SW 1271 (cell line): ENCODE measurements at regions not wholly inside any gene's neighbourhood (a gene's known extent, or its start where the extent isn't known, plus 50 kb on each side); places are given as distances from the start of the nearest gene placed in this dataset.

Experiments used
- DNase-seq, 2 experiments: peaks; one replicate each; lab custom pipeline; 2025; lab: John Stamatoyannopoulos, UW

GRCh38 chr11:116413301-116414242, 359.2 kb downstream of the BUD13 start:
- no peak for DNase-seq

- DNase-seq = no peak
These were observed 360.5 kb downstream of the BUD13 start for GRCh38 chr11:116412118-116412889.

DNA sequence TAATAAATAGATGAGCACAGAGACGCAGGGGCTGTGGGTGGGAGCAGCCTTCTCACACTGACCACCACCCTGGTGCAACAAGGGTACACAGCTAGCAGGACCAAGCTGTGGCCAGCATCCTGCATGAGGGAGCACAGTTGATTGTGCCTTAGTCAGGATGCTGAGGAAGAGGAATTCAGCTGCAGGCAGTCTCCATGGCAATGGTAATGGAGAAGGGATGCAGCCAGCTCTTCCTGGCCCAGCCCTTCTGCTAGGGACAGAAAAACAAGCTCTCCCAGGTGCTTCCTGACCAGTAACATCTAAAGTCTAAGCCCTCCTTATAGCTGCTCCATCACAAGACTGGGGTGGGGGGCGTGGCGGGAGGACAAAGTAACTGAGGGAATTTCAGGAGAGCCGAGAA, 363.5 kb downstream of the BUD13 start:
- DNase-seq = no peak

DNA sequence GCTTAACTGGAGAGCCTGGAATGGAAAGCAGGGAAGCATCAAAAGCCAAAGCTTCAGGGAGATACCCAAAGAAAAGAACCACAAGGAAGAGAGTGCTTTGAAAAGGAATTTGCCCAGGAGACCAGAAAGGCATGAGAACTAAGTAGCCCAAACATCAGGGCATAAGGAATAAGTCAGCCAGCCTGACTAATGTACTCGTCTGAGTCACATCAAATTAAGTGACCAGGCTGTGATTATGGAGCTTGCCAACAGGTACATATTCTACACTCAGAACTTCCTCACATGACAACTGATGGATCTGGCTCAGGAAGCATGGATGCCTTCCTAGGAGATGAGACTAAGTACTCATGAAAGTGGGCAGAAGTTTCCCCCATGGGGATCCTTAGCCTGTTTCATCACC, 366.7 kb downstream of the BUD13 start:
- DNase-seq = no peak

DNA sequence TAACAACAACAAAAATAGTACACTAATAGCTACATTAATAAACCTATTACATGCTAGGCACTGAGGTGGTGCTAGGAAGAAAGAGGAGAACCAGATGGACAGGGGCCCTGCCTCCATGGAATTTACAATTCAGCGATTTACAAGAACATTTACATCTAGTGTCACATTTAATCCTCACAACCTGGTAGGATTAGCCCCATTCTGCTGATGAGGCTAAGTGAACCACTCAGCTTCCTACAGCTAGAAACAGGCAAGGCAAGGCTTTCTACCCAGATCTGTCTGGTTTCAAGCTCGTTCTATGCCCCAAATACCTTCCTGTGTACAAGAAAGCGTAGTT, 368.4 kb downstream of the BUD13 start:
- no peak for DNase-seq

- no peak for DNase-seq
These were observed 368.9 kb downstream of the BUD13 start for GRCh38 chr11:116403794-116404461.

DNA sequence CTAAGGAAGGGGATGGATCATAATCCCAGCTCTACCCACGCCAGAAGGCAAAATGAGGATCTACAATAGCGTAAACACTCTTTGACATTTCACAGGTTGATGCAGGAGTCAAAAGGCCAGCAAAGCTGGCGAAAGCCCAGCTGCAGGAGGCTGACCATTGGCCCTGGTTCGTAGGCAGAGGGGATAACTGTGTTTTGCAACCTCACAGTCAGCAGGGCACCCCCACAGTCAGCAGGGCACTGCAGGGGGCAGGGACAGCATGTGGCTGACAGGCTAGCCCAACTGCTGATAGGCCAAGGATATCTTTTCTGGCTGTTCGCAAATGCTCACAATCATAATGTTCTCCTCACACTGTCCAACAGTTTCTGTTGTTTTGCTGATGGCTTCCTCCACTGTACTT, 372.7 kb downstream of the BUD13 start:
- DNase-seq = no peak

- no peak for DNase-seq
These were observed 375.1 kb downstream of the BUD13 start for GRCh38 chr11:116397602-116398084.

DNA sequence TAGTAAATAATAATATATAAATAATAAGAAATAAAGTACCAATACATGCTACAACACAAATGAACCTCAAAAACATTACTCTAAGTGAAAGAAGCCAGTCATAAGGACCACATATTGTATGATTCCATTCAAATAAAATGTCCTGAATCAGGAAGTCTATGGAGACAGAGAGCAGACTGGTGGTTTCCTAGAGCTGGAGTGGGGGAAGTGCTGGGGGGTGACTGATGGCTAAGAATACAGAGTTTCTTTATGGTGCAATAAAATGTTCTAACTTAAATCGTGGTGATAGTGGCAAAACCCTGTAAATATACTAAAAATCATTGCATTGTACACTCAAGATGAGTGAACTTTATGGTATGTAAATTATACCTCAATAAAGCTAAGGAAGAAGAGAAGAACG, 376.5 kb downstream of the BUD13 start:
- DNase-seq = no peak

DNA sequence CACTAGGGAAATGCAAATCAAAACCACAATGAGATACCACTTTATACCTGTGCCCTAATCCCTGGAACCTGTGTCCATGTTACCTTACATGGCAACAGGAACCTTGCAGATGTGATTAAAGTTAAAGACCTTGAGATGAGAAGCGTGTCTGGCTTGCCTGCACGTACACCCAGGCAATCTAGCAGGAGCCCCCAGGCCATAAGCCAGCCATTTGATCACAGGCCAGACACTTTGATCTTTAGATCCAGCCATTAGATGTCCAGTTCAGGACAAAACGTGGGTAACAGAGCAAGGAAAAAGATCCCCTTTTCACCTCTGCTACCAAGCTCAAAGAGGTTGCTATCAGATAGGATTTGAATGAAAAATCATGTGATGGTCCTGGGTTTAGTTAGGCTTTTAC, 378.8 kb downstream of the BUD13 start:
- DNase-seq = no peak

- DNase-seq = no peak
These were observed 381.8 kb downstream of the BUD13 start for GRCh38 chr11:116390963-116391362.

DNA sequence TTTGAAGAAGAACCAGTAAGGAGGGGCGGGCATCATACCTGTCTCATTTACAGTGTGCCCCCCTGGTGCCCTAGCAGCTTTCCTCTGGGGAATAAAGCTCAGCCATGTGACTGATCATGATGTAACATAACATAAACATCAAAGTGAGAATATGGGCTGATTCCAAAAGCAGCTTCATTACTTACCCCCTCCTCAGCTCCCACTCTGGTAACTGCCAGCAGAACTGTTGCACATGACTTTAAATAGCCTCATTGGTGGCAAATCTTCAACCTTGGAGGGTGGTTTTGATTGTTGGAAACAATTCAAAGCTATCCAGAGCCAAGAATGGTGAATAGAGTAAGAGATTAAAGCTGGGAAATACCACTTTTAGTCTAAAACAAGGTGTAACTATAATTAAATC, 384.6 kb downstream of the BUD13 start:
- DNase-seq = no peak

GRCh38 chr11:116387641-116388040, 385.1 kb downstream of the BUD13 start:
- DNase-seq = no peak

GRCh38 chr11:116386118-116386699, 386.6 kb downstream of the BUD13 start:
- no peak for DNase-seq

GRCh38 chr11:116384876-116385275, 387.9 kb downstream of the BUD13 start:
- DNase-seq = no peak

DNA sequence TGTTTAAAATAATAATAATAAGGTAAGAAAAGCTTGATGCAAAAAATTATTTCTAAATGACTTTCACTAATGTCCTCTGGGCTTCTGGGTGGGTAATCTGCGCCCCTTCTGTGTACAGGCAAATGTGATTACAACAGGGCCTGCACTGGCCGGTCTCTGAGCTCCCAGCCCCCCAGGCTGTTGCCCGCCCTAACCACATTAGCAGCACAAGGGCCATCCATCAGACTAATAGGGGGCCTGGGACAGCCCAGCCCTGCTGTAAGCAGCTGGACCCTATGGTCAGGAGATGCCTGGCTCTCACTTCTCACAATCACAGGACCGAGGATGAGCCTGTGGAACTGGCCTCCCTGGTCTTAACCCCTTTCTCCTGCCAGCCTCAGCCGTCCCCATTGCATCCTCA, 388.4 kb downstream of the BUD13 start:
- no peak for DNase-seq

DNA sequence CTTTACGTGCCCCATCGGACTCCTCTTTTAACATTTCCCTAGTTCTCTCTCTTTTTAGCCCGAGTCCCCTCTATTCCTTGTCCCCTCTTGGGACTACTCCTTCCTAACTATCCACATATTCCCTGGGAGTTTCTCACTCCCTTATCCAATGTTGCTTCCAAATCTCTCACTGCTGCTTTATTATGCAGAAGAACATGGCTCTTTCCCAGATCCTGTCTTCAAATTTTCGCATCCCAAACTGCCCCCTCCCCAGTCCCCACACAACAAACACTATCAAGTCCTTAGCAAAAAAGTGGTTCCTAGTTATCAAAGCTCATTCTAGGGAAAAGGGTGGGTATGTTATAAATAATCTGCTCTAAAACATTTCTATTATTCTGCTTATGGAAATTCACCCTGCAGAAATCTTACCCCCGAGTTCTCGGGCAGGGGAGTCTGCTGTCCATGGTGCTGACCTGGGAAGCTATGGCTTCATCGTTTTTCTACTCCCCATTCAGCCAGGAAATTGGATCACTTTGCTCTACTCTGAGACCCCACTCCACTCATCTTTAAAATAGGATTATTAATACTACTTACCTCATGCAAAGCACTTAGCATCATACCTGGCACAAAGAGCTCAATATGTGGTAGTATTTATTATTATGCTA, 393.5 kb downstream of the BUD13 start:
- no peak for DNase-seq

DNA sequence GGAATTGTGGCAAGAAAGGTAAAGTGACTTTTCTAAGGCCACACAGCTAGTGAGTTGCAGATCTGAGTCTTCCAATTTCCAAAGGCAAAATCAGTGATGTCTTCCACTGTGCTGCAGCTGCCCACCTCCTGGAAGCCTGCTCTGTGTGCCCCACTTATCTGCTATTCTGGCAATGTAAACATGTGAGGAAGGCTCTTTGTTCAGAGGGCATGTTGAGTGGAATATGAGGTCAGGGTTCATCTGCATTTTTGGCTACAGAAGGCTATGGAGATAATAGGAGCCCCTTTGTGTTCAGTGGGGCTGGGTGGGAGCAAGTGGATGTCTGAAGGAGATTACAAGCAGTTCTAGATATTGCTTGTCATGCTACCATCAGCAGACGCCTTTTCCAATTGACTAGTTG, 396.2 kb downstream of the BUD13 start:
- no peak for DNase-seq

GRCh38 chr11:116376054-116376453, 396.7 kb downstream of the BUD13 start:
- no peak for DNase-seq

DNA sequence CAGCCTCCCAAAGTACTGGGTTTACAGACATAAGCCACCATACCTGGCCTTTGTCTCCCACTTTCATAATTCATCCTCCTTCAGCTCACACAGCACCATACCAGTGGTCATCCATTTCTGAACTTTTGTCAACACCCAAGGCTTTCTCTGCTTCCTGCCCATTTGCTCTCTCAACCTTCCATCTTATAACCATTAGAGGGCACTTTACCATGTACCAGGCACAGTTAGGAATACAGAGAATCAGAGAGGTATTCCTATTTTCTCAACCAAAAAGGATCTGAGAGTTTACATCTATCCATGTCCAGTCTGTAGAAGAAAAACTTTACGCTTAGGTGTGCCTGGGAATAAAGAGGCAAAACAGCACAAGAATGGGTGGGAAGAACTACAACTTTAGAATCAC, 397.6 kb downstream of the BUD13 start:
- no peak for DNase-seq

- DNase-seq = no peak
These were observed 398.7 kb downstream of the BUD13 start for GRCh38 chr11:116374085-116374484.
